Lower lobe of right lung (tissue), 2 donors: ENCODE measurements at regions not wholly inside any gene's neighbourhood (a gene's known extent, or its start where the extent isn't known, plus 50 kb on each side); places are given as distances from the start of the nearest gene placed in this dataset.

Source experiments
- ATAC-seq, 2 donors: fragments of 200-7000 bp; cut with Tn5 transposase; one replicate each; pipeline ENCODE4 v1.9.1; 2020 to 2022; ENCODE audit warnings: mild to moderate bottlenecking in 2 of 2, moderate library complexity in 2 of 2
- DNase-seq: peaks from one replicate; pipeline ENCODE4 v3.0.0-alpha.2; 2020
- H3K27ac ChIP-seq: fragments of 200-600 bp; one replicate; pipeline ENCODE4 v1.8.0; 2022
- H3K27me3 ChIP-seq: fragments of 200-600 bp; one replicate; pipeline ENCODE4 v1.8.0; 2022; ENCODE audit warnings: low read depth
- H3K36me3 ChIP-seq: fragments of 200-600 bp; one replicate; pipeline ENCODE4 v1.8.0; 2022; ENCODE audit warnings: mild to moderate bottlenecking
- H3K4me1 ChIP-seq: fragments of 200-600 bp; one replicate; pipeline ENCODE4 v1.8.0; 2022
- H3K4me3 ChIP-seq: fragments of 200-600 bp; one replicate; pipeline ENCODE4 v1.8.0; 2022; ENCODE audit warnings: mild to moderate bottlenecking
- H3K9me3 ChIP-seq: fragments of 200-600 bp; one replicate; pipeline ENCODE4 v1.8.0; 2022
- CTCF ChIP-seq: fragments of 200-600 bp; IDR thresholded peaks from one replicate; pipeline ENCODE4 v1.8.0; 2022; ENCODE audit warnings: antibody characterized with exemption, mild to moderate bottlenecking
- intact Hi-C: fragments of 100-400 bp; cut with DNase I; formaldehyde crosslinking; loops from one replicate; pipeline ENCODE4 v1.11.0; 2022
- donor health status: DM: no; HTN: yes; CAD: no; lungs with severe emphysema.

- Histone ChIP-seq H3K4me3 (no peak overlapping the region), H3K27me3 (no peaks in the 10 kb centered on the region), H3K4me1 (no peaks in the 10 kb centered on the region), H3K36me3 (no peaks in the 10 kb centered on the region), H3K27ac (no peak overlapping the region), H3K9me3 (no peaks in the 10 kb centered on the region)
- DNase-seq = no peak
- TF ChIP-seq CTCF = no peak
- intact Hi-C loops = no loop called here
- no peak for ATAC-seq
Observed at GRCh38 chr6:163840880-163841279, 426.4 kb downstream of the QKI start.

GRCh38 chr6:163839296-163839695, 424.8 kb downstream of the QKI start:
- H3K27ac ChIP-seq = no peak overlapping the region
- intact Hi-C loops = no loop called here
- H3K4me3 ChIP-seq = no peak overlapping the region
- TF ChIP-seq CTCF = no peak
- no peaks in the 10 kb centered on the region for H3K36me3 ChIP-seq
- no peaks in the 10 kb centered on the region for H3K4me1 ChIP-seq
- no peak for ATAC-seq
- DNase-seq = no peak
- no peaks in the 10 kb centered on the region for H3K9me3 ChIP-seq
- no peaks in the 10 kb centered on the region for H3K27me3 ChIP-seq

GRCh38 chr6:163837691-163838431, 423.3 kb downstream of the QKI start:
- Histone ChIP-seq H3K36me3 (no peaks in the 10 kb centered on the region), H3K4me3 (no peak overlapping the region), H3K4me1 (no peaks in the 10 kb centered on the region), H3K27ac (no peak overlapping the region), H3K9me3 (no peaks in the 10 kb centered on the region), H3K27me3 (no peaks in the 10 kb centered on the region)
- intact Hi-C loops = no loop called here
- no peak for DNase-seq
- TF ChIP-seq CTCF = no peak
- ATAC-seq = no peak

GRCh38 chr6:163836876-163837690, 422.6 kb downstream of the QKI start:
- no peak for TF ChIP-seq CTCF
- Histone ChIP-seq H3K4me1 (no peaks in the 10 kb centered on the region), H3K27ac (no peak overlapping the region), H3K4me3 (no peak overlapping the region), H3K9me3 (no peaks in the 10 kb centered on the region), H3K36me3 (no peaks in the 10 kb centered on the region), H3K27me3 (no peaks in the 10 kb centered on the region)
- DNase-seq (no peak), ATAC-seq (no peak)
- intact Hi-C loops = no loop called here

GRCh38 chr6:163835439-163836171, 421.1 kb downstream of the QKI start:
- ATAC-seq = no peak
- no peak for TF ChIP-seq CTCF
- intact Hi-C loops = no loop called here

More at GRCh38 chr6:163835439-163836171, 421.1 kb downstream of the QKI start:
- no peaks in the 10 kb centered on the region for H3K4me1 ChIP-seq
- H3K27me3 ChIP-seq = no peaks in the 10 kb centered on the region
- no peak overlapping the region for H3K4me3 ChIP-seq
- no peaks in the 10 kb centered on the region for H3K9me3 ChIP-seq
- no peak for DNase-seq
- no peaks in the 10 kb centered on the region for H3K36me3 ChIP-seq
- no peak overlapping the region for H3K27ac ChIP-seq
